ENCODE measurements at regions not wholly inside any gene's neighbourhood (a gene's known extent, or its start where the extent isn't known, plus 50 kb on each side); places are given as distances from the start of the nearest gene placed in this dataset.
"Not testable (repeated sequence)": the region's sequence is repeated elsewhere in the genome, so short reads cannot be mapped to it uniquely, and the experiment has no call there.

DNA sequence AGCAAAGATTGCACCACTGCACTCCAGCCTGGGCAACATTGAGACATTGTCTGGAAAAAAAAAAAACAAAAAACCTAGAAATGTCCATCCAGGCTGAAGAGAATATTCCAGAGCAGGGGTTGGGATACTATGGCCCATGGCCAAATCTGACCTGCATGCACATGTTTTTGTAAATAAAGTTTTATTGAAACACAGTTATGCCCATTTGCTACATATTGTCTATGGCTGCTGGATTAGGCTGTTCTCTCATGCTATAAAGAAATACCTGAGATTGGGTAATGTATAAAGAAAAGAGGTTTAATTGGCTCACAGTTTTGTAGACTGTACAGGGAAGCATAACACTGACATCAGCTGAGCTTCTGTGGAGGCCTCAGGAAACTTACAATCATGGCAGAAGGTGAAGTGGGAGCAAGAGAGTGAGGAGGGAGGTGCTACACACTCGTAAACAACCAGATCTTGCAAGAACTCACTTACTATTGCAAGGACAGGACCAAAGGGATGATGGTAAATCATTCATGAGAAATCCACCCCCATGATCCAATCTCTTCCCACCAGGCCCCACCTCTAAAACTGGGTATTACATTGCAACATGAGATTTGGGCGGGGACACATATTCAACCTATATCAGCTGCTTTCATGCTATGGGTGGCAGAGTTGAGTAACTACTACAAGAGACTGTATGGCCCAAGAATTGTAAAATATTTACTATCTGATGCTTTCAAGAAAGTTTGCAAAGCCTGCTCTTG is 137.8 kb upstream of the ROPN1B start:
- not testable (repeated sequence) for DNase-seq

DNA sequence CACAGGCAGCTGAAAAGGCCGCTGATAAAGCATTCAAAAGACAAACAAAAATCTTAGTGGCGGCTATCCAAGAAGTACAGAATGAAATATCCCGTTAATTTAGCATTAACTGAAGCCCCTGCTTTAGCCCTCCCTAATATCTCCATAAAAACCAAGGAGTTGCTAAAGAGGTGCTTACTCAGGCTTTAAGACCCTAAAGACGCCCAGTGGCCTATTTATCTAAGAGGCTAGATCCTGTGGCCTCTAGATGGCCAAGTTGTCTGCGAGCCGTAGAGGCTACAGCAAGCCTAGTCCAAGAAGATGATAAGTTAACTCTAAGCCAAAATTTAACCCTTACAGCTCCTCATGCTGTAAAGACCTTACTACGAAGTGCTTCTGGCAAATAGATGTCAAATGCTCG is 133.4 kb upstream of the ROPN1B start:
- not testable (repeated sequence) for DNase-seq

DNA sequence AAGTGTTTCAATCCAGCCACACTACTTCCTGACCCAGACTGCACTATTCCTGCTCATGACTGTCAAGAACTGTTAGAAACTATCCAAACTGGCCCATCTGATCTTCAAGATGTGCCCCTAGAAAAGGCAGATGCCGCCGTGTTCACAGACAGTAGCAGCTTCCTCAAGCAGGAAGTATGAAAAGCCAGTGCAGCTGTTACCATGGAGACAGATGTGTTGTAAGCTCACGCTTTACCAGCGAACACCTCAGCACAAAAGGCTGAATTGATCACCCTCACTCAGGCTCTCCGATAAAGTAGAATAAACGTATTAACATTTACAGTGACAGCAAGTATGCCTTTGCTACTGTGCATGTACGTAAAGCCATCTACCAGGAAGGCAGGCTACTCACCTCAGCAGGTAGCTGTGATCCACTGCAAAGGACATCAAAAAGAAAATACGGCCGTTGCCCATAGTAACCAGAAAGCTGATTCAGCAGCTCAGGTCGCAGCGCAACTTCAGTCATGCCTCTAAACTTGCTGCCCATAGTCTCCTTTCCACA is 132.9 kb upstream of the ROPN1B start:
- DNase-seq, result not testable (repeated sequence)

DNA sequence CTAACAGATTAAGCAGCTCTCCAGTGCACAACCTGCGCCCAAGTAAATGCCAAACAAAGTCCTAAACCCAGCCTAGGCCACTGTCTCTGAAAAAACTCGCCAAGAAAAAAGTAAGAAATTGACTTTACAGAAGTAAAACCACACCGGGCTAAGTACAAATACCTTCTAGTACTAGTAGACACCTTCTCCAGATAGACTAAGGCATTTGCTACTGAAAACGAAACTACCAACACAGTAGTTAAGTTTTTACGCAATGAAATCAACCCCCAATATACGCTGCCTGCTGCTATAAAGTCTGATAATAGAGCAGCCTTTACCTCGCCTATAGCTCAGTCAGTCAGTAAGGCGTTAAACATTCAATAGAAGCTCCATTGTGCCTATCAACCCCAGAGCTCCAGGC is 132.2 kb upstream of the ROPN1B start:
- DNase-seq, result not testable (repeated sequence)

DNA sequence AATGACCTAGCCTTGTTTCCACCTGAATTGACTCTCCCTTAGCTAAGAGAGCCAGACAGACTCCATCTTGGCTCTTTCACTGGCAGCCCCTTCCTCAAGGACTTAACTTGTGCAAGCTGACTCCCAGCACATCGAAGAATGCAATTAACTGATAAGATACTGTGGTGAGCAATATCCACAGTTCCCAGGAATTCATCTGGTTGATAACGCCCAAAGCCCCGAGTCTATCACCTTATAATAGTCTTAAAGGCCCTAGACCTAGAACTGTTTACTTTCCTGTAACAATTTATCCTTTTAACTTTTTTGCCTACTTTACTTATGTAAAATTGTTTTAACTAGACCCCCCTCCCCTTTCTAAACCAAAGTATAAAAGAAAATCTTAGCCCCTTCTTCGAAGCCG is 130.1 kb upstream of the ROPN1B start:
- not testable (repeated sequence) for DNase-seq

DNA sequence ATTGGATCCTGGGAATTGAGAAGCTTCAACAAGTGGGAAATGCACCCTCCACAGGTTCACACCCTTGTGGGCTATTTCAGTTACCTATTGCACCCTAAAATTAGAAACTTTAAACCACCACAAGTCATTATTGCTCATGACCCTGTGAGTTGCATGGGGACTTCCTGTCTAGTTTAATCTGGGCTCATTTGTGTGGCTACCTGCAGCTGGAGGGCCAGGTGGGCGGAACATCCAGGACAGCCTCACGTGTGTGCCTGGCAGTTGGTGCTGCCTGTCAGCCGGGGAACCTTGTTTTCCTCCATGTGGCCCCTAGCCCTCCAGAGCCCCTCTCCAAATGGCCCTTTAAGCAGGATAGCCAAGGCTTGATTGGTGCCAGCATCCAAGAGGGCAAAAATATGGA is 128.5 kb upstream of the ROPN1B start:
- DNase-seq, result not testable (repeated sequence)

DNA sequence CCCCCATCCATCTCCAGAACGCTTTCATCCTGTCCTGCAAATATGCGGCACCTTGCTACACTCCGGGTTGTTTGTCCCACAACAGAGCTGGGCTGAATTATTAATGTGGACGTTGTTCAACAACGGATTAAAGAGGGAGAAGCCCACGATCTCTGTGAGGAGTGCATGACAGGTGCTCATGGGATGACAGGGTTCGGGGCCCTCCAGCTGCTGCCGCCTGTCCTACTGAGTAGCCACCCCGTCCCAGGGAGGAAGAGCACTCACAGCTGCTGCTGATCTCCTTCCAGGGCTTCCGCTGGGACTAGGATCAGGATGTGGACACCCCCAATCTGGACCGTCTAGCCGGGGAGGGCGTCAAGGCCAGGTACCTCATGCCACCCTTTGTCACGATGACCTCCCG is 121.0 kb upstream of the ROPN1B start:
- not testable (repeated sequence) for DNase-seq

DNA sequence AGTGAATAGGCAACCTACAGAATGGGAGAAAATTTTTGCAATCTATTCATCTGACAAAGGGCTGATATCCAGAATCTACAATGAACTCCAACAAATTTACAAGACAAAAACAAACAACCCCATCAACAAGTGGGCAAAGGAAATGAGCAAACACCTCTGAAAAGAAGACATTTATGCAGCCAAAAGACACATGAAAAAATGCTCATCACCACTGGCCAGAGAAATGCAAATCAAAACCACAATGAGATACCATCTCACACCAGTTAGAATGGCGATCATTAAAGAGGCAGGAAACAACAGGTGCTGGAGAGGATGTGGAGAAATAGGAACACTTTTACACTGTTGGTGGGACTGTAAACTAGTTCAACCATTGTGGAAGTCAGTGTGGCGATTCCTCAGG is 114.0 kb upstream of the ROPN1B start:
- not testable (repeated sequence) for DNase-seq

DNA sequence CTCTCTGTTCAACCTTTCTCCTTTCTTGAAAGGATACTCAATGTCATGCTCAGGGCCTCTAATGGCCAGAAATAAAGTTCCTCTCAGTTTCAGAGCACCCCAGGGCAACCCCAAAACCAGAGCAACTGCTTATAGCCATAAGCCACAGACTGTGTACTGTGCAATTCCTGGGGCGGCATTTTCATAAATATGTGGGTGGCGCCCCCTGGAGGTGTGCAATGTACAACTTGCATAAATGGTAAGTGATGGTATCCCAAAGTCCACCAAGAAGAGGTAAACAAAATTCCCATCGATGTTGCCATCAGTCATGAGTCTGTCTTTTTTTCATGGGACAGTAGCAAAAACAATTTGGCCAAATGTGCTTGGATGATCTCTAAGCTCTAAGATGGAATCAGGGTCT is 108.4 kb upstream of the ROPN1B start:
- DNase-seq, result not testable (repeated sequence)

DNA sequence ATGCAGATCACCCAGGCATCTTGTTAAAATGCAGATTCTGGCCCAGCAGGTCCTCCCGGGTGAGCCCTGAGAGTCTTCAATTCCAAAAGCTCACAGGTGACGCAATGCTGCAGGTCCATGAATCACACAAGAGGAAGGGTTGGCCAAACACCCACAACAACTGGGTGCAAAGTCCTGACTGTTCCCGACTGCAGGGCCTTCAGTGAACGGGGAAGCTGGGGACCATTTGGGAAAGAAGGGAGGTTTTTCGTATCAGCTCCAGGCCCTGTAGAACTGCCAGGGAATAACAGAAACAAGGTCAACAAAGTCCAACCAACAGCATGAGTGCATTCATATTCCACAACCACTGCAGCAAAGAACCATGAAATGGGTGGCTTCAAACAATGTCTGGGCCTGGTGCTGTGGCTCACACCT is 106.1 kb upstream of the ROPN1B start:
- DNase-seq, result not testable (repeated sequence)

DNA sequence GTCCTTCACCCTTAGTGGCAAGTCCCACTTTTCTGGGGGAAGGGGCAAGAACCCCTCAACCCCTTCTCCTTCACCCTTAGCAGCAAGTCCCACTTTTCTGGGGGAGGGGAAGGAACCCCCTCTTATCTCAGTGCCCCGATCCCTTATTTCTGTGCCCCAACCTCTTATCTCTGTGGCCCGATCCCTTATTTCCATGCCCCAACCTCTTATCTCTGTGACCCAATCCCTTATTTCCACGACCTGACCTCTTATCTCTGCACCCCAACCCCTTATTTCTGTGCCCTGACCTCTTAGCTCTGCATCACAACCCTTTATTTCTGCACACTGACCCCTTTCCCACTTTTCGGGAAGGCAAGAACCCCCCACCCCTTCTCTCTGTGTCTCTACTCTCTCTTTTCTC is 104.4 kb upstream of the ROPN1B start:
- DNase-seq, result not testable (repeated sequence)

DNA sequence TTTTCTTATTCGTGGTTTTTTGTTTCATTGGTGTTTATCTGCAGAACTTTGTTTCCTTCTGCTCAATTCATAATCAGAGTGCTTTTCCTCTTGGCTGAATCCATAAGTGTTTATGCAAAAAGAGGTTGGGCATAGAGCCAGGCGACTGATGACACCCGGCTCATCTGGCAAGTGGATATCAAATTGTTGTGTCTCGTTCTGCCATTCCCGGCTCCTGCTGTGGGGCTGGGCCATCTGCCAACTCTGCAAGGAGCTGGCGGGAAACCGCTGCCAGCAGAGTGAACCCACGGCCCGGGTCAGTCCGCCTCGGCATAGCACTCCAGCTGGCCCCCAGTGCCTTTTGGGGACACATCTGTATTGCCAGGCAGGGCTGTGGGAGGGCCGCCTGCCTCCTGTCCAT is 83.0 kb upstream of the ROPN1B start:
- DNase-seq, result not testable (repeated sequence)

DNA sequence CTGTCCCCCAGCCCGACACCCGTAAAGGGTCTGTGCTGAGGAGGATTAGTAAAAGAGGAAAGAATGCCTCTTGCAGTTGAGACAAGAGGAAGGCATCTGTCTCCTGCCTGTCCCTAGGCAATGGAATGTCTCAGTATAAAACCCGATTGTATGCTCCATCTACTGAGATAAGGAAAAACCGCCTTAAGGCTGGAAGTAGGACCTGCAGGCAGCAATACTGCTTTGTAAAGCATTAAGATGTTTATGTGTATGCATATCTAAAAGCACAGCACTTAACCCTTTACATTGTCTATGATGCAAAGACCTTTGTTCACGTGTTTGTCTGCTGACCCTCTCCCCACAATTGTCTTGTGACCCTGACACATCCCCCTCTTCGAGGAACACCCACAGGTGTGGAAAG is 69.8 kb upstream of the ROPN1B start:
- not testable (repeated sequence) for DNase-seq

DNA sequence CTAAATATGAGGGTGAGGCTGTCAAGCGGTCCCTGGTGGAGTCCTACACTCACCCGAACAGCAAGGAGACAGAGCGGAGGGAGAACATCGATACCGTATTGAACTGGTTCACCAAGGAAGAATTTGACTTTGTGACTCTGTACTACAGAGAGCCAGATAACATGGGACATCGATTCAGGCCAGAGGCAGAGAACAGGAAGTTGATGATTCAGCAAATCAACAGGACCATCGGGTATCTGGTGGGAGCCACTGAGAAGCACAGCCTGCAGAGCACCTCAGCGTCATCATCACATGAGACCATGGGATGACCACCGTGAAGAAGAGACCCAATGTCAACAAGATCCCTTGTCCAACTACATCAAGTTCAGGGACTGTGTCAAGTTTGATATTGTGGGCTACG is 67.5 kb upstream of the ROPN1B start:
- not testable (repeated sequence) for DNase-seq

DNA sequence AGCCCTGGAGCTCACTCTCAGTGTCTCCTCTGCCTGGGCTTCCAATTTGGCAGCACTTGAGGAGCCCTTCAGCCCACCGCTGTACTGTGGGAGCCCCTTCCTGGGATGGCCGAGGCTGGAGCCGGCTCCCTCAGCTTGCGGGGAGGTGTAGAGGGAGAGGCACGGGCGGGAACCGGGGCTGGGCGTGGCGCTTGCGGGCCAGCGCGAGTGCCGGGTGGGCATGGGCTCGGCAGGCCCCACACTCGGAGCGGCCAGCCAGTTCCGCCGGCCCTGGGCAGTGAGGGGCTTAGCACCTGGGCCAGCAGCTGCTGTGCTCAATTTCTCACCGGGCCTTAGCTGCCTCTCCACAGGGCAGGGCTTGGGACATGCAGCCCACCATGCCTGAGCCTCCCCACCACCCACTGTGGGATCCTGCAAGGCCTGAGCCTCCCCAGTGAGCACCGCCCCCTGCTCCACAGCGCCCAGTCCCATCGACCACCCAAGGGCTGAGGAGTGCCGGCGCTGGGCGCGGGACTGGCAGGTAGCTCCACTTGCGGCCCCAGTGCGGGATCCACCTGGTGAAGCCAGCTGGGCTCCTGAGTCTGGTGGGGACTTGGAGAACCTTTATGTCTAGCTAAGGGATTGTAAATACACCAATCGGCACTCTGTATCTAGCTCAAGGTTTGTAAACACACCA is 65.1 kb upstream of the ROPN1B start:
- not testable (repeated sequence) for DNase-seq

DNA sequence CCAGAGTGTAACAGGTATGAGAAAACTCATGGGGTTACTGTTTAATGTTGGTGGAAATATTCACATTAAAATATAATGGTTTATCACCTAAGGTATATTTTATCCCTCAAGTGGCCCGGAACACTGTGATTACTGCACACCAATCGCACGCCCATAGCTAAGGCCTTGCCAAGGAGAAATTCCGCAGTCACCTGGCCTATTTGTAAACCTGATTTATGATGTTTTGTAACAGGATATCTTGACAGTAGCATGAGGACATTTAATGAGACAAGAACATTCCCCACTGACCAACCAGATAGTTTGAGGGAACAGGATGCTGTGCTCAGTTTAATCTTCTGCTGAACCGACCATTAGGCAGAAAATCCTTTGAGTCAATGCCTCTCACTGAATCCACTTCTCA is 61.7 kb upstream of the ROPN1B start:
- not testable (repeated sequence) for DNase-seq

DNA sequence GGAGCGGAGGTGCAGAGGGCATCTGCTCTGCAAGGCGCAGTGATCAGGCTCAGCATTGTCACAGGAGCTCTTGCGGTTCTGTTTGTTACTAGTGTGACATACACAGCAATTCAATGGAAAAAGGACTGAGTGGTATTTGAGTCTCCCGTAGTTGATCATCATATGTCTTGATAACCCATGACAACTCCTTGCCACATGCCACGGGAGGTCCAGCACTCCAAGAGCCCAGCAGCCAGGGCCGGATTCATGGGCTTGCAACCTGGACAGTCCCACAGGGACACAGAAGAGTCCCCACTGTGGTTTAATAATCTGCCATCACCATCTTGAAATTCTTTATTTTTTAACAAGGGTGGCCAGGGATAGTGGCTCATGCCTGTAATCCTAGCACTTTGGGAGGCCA is 58.1 kb upstream of the ROPN1B start:
- not testable (repeated sequence) for DNase-seq

DNA sequence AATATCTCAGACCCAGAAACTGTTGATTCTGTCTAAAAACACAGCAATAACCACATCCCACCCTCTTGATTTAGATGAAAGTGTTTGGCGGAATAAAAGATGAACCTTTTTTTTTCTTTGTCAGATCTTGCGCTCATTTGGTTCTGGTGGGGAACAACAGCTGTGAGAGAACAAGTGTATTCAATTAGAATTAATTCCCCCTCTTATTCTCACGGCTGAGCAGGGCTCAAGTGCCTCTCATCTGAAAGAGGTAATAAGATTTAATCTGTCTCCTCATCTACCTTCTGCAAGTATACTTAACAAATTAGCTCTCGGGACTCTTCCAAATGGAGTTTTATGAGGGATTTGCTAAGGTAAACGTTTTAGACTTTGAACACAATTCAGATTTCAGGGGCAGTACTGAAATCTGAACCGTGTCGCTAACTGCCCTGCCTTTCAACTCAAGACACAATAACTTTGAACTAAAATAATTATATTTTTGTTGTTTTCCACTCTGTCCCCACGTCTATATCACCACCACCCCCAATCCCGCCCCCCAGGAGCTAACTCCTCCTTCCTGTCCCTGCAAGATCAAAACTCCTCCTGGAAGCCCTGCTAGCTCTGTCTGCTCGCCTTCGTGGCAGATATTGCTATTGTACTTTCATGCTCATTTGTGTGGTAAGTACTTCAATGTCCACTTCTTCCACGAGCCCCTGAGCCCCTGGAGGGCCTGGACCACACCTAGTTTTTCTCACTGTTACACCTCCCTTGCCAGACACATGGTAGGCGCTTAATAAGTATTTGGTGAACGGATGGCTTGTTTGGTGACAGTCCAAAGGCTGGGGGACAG is 54.2 kb upstream of the ROPN1B start:
- not testable (repeated sequence) for DNase-seq

DNA sequence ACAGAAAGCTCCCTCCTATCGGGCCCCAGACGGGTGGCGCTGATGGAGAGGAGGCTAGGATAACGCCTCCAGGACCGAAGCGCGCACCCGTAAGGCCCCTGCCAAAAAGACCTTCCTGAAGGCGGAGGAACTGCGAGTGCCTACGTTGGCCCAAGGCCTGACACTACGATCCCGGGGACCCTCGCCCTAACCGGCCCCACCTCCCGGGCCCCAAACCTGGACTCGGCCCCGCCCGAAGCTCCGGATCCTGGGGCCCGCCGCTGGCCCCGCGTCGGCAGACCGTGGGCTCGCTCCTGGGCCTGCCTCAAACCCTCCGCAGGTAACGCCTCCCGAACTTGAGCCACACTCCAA is 53.6 kb upstream of the ROPN1B start:
- DNase-seq, result not testable (repeated sequence)

DNA sequence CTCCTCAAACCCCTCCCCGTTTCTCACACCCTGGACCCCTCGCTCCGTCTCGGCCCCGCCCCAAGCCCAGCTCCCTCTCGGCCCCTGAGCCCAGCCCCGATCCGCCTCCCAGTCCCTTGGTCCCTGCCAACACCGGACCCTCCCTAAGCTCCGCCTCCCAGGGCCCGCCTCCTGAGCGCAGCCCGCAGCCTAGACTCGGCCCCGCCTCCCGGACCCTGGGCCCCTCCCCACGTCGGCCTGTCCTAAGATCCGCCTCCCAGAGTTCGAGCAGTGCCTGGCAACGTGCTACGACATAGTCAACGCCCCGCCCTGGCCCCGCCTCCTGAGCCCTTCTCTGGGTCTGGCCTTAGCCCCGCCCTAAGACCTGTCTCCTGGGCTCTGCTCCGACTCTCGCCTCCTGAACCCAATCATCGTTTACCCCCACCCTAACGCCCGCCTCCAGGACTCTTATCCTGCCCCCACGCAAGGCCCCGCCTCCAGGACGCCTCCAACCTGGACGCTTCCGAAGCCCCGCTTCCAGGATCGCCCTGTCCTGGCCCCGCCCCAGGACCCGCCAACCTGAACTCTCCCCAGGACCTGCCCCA is 53.1 kb upstream of the ROPN1B start:
- DNase-seq, result peak; percentile 99

DNA sequence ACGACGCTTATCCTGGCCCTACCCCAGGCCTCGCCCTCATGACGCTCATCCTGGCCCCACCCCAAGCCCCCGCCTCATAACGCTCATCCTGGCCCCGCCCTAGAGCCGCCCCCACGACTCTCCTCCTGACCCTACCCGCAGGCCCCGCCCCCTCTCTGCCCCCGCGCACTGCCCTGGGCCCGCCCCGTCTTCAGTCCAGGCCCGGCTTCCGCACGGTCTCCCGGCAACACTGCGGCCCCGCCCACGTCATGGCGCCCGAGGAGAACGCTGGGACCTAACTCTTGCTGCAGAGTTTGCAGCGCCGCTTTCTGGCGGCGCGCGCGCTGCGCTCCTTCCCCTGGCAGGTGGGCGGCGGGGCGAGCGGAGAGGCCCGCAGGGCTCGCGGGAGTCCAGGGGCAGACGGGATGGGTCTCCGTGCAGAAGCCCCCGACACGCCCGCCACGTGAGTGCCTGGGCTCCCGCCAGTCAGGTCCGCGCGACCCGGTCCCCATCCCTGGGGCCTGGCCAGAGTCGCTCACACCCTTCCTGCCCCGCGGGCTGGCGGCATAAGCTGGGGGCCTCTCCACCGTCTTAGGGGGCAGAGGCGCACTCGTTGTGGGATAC is 52.5 kb upstream of the ROPN1B start:
- DNase-seq, result peak; percentile 93

DNA sequence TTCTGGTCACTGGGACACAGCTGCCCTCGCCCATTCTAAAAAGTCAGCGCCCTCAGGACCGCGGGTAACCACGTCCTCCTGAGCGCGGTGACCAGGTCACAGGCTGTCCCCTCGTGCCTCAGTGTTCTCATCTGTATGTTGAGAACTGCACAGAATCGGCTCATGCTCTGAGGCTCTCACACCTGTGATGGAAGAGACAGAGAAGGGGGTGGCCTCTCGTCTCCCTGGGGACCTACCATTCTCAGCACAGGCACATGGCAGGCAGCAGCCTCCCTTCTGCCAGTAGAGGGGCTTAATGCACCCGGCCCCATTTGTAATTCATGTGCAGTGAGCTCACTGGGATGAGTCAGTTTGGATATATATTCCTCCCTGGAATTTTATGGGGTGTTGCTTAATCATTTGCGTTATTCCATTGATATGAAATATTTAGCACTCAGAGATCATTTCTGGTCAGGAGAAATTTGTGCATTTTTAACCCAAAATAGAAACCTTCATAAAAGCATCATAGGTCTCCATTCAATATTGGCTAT is 51.9 kb upstream of the ROPN1B start:
- not testable (repeated sequence) for DNase-seq
